Heart left ventricle (tissue), 16 donors: ENCODE measurements at regions not wholly inside any gene's neighbourhood (a gene's known extent, or its start where the extent isn't known, plus 50 kb on each side); places are given as distances from the start of the nearest gene placed in this dataset.

Source experiments
- ATAC-seq, 4 donors: fragments of 200-7000 bp; cut with Tn5 transposase; one replicate each; pipeline ENCODE4 v1.9.1; 2020 to 2022; ENCODE audit warnings: moderate library complexity in 4 of 4, mild to moderate bottlenecking in 3 of 4, moderate number of reproducible peaks in 1 of 4
- DNase-seq, 5 donors: peaks; one replicate each; pipeline ENCODE4 v3.0.0-alpha.2; 2020
- H3K27ac ChIP-seq, 12 donors: fragments of 200-600 bp; sonication (generic) in 4 of 12; one replicate each; pipeline versions ENCODE4 v1.5.0 to v1.8.0; 2016 to 2022; ENCODE audit warnings: mild to moderate bottlenecking in 2 of 12
- H3K27me3 ChIP-seq, 9 donors: fragments of 200-600 bp; sonication (generic) in 2 of 9; one replicate each; pipeline versions ENCODE4 v1.5.1 to v1.8.0; 2016 to 2022; ENCODE audit warnings: mild to moderate bottlenecking in 3 of 9
- H3K36me3 ChIP-seq, 9 donors: fragments of 200-600 bp; sonication (generic) in 2 of 9; one replicate each; pipeline versions ENCODE4 v1.5.0 to v1.8.0; 2018 to 2022; ENCODE audit warnings: mild to moderate bottlenecking in 2 of 9
- H3K4me1 ChIP-seq, 12 donors: fragments of 200-600 bp; sonication (generic) in 4 of 12; one replicate each; pipeline versions ENCODE4 v1.5.0 to v1.8.0; 2016 to 2022; ENCODE audit warnings: mild to moderate bottlenecking in 3 of 12
- H3K4me3 ChIP-seq, 12 donors: fragments of 200-600 bp; sonication (generic) in 4 of 12; one replicate each; pipeline versions ENCODE4 v1.5.0 to v1.8.0; 2017 to 2022; ENCODE audit warnings: mild to moderate bottlenecking in 9 of 12, moderate library complexity in 4 of 12
- H3K9me3 ChIP-seq, 12 donors: fragments of 200-600 bp; sonication (generic) in 4 of 12; one replicate each; pipeline versions ENCODE4 v1.5.0 to v1.8.0; 2016 to 2022; ENCODE audit warnings: mild to moderate bottlenecking in 1 of 12
- POLR2A ChIP-seq, 2 donors: fragments of 450-650 bp; IDR thresholded peaks; one replicate each; pipeline ENCODE4 v1.6.1; 2017; ENCODE audit warnings: antibody characterized with exemption in 2 of 2, mild to moderate bottlenecking in 2 of 2, moderate library complexity in 2 of 2
- WGBS, 4 donors: extraction: QIAGEN DNeasy Blood & Tissue Kit in 2 of 4; methylation state at CpG; one replicate each; pipeline versions ENCODE4 v1.1.5 to v1.1.7; 2013 to 2018; 5-methylcytosine and 5-hydroxymethylcytosine counted together
- intact Hi-C, 10 donors: fragments of 100-400 bp; cut with DNase I; formaldehyde crosslinking; loops; one replicate each; pipeline versions ENCODE4 v1.11.1 to v1.14.2; 2022
- TF ChIP-seq, protein P1 (sequence below), 12 donors: fragments of 200-600 bp; sonication (generic) in 4 of 12; IDR thresholded peaks; one replicate each; pipeline versions ENCODE4 v1.5.0 to v1.8.0; 2018 to 2022; ENCODE audit warnings: antibody characterized with exemption in 12 of 12, mild to moderate bottlenecking in 5 of 12
- donor health status: ischemic (EF 13 %, LVEDD 7.1; RV severe dilation, severe dysfunction).
- donor health status: healthy with polysubstance abuse.
- donor health status: DM: no; HTN: yes; CAD: no.
- donor health status: DM: no; HTN: no; CAD: no.
- donor health status: ischemic (EF 25% LVEDD 6.9; RV normal size, moderate dysfunction).
- donor health status: ischemic (EF 25% LVEDD 5.7; RV mildly dilated, moderate dysfunction).
- donor health status: healthy.
- donor health status: DM: yes; HTN: yes; CAD: no.
- donor health status: ischemic (EF 35%, LVEDD 5.7; RV mildly dilated, moderate dysfunction).
- donor health status: nonischemic (EF 11% LVEDD 7.7; RV severe dilation, severe dysfunction).
- donor health status: DM: yes; HTN: yes; CAD: no.
- donor health status: PGD.
- donor health status: ischemic (EF 29% LVEDD 5.4; RV normal size, mild dysfunction).
- donor health status: nonischemic (EF 23%, LVEDD 6.1; RV moderate dilation, normal function).

DNA sequence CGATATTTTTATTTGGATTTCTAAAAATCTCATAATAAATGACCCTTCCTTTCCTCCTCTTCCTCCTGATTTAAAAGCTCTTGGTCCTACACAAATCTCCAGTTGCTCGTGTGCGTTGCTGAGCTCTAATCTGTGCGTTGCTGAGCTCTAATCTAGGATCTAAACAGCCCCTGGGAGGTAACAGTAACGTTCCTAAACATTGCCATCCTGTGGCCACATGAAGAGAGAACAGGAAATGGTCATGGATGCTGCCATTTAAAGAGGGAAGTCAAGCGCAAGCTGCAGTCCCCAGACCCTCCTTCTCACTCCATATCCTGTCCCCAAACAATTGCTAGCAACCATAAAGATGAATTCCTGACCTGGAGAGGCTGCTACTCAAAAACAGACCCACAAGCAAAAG lies 170.8 kb downstream of the NUFIP1 start:
- peaks cover 0 to 8% (median 0%) of the 10 kb centered on the region in 12 donors for H3K4me1 ChIP-seq
- ATAC-seq = no peak
- H3K36me3 ChIP-seq = no peaks in the 10 kb centered on the region
- no peak overlapping the region for H3K27ac ChIP-seq
- TF ChIP-seq, protein P1, sequence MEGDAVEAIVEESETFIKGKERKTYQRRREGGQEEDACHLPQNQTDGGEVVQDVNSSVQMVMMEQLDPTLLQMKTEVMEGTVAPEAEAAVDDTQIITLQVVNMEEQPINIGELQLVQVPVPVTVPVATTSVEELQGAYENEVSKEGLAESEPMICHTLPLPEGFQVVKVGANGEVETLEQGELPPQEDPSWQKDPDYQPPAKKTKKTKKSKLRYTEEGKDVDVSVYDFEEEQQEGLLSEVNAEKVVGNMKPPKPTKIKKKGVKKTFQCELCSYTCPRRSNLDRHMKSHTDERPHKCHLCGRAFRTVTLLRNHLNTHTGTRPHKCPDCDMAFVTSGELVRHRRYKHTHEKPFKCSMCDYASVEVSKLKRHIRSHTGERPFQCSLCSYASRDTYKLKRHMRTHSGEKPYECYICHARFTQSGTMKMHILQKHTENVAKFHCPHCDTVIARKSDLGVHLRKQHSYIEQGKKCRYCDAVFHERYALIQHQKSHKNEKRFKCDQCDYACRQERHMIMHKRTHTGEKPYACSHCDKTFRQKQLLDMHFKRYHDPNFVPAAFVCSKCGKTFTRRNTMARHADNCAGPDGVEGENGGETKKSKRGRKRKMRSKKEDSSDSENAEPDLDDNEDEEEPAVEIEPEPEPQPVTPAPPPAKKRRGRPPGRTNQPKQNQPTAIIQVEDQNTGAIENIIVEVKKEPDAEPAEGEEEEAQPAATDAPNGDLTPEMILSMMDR (IDR thresholded peaks at IDR 0.05) = peak in 1 of 12 donors; percentile 20
- TF ChIP-seq POLR2A (IDR thresholded peaks at IDR 0.05) = no peak
- no peaks in the 10 kb centered on the region for H3K27me3 ChIP-seq
- WGBS, 4 donors = 59 to 64% (median 62%) methylated on average over 6 of the region's 6 CpGs
- no peaks in the 10 kb centered on the region for H3K9me3 ChIP-seq
- intact Hi-C loops = no loop called here
- no peak for DNase-seq
- H3K4me3 ChIP-seq = no peak overlapping the region

DNA sequence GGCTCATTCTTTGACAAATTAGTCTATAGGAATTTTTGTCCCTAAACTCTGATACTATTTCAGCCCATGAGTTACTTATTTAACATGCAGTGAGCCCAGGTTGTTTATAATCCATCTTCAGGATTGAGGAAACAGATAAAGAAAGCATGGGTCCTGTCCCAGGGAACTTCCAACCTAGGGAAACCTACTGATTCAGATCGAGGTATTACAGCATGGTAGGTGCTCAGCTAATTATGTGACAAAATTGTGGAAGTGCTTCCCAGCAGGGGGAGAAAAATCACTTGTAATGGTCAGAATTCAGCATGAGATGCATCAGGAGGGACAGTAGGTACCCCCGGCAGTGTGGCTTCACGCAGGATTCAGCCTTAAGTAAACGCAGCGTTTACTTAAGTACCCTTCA lies 171.3 kb downstream of the NUFIP1 start:
- Histone ChIP-seq H3K36me3 (no peaks in the 10 kb centered on the region), H3K4me1 (peaks cover 0 to 11% (median 0%) of the 10 kb centered on the region in 12 donors), H3K9me3 (no peaks in the 10 kb centered on the region), H3K27ac (no peak overlapping the region), H3K27me3 (no peaks in the 10 kb centered on the region), H3K4me3 (no peak overlapping the region)
- intact Hi-C loops = no loop called here
- DNase-seq = no peak
- 84 to 91% (median 87%) methylated on average over 5 of the region's 5 CpGs for WGBS, 4 donors
- no peak for ATAC-seq
- TF ChIP-seq, protein P1 (IDR thresholded peaks at IDR 0.05) = no peak
- TF ChIP-seq POLR2A (IDR thresholded peaks at IDR 0.05) = no peak

DNA sequence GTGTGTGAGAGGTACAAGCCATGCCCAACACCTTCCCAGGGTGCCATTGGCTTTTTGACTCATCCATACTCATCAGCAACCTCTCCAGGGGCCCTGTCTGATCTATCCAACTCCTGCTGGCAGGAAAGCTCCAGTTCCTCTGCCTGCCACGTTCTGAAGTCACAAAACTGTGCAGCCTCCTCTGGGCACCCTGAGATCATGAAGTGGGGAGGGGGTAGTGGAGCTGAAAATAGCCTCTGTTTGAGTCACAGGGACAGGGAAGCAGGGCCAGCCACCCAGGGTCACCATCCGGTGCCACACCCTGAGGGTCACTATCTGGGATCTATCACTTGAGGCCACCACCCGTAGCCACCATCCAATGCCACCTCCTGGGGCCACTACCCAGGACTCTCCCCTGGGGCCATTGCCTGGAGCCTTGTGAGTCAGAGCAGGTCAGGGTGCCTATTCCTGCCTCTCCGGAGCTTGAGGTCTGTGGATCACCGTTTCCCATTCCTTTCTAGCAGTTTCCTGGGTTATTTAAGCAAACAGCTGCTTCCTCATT lies 172.1 kb downstream of the NUFIP1 start:
- 53 to 71% (median 58%) methylated on average over 2 to 5 of the region's 5 CpGs for WGBS, 4 donors
- H3K4me1 ChIP-seq = peaks cover 0 to 19% (median 0%) of the 10 kb centered on the region in 12 donors
- no peaks in the 10 kb centered on the region for H3K9me3 ChIP-seq
- TF ChIP-seq, protein P1 (IDR thresholded peaks at IDR 0.05) = no peak
- TF ChIP-seq POLR2A (IDR thresholded peaks at IDR 0.05) = no peak
- no peaks in the 10 kb centered on the region for H3K36me3 ChIP-seq
- no peaks in the 10 kb centered on the region for H3K27me3 ChIP-seq
- no peak overlapping the region for H3K27ac ChIP-seq
- intact Hi-C loops = no loop called here
- H3K4me3 ChIP-seq = no peak overlapping the region
- ATAC-seq (peak in 1 of 4 donors; percentile 42), DNase-seq (no peak)

DNA sequence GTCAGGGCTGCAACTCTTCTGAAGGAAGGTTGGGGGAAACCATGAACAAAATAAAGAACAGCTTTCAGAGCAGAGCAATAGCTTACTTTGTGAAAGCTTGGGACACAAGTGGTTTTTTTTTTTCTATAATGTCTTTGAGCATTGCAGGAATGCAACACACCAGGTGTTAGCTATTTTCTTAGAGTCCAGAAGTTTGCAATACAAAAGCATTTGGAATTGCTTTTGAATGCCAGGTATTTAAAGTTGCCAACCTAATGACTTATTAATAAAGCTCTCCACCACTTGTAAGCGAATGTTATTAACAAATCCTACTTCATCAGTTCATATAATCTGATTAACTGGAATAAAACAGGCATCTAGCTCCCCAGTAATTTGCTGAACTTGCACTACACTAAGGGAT lies 172.6 kb downstream of the NUFIP1 start:
- H3K4me3 ChIP-seq = no peak overlapping the region
- WGBS, 4 donors = 87 to 100% (median 97%) methylated on average over 1 of the region's 1 CpG
- H3K4me1 ChIP-seq = peaks cover 0 to 24% (median 0%) of the 10 kb centered on the region in 12 donors
- ATAC-seq (no peak), DNase-seq (no peak)
- intact Hi-C loops = no loop called here
- H3K9me3 ChIP-seq = no peaks in the 10 kb centered on the region
- H3K27ac ChIP-seq = no peak overlapping the region
- H3K36me3 ChIP-seq = no peaks in the 10 kb centered on the region
- TF ChIP-seq, protein P1 (IDR thresholded peaks at IDR 0.05) = no peak
- no peaks in the 10 kb centered on the region for H3K27me3 ChIP-seq
